Activated naive CD8-positive, alpha-beta T cell treated with anti-CD3 and anti-CD28 coated beads, Interleukin-2, amount 50 U/mL, for 16 hours (primary cell): ENCODE measurements at regions not wholly inside any gene's neighbourhood (a gene's known extent, or its start where the extent isn't known, plus 50 kb on each side); places are given as distances from the start of the nearest gene placed in this dataset.

ENCODE experiments used
- DNase-seq: peaks from one replicate; pipeline ENCODE4 v3.0.0-alpha.2; 2020; ENCODE audit warnings: low read depth, low spot score

GRCh38 chr6:18752278-18753068 lies 365.3 kb downstream of the RNF144B start:
- no peak for DNase-seq

- DNase-seq: no peak
These were observed 365.9 kb downstream of the RNF144B start for GRCh38 chr6:18753076-18753475.

GRCh38 chr6:18763086-18763485 lies 375.9 kb downstream of the RNF144B start:
- no peak for DNase-seq

GRCh38 chr6:18784794-18785193 lies 397.6 kb downstream of the RNF144B start:
- no peak for DNase-seq

- no peak for DNase-seq
These were observed 398.8 kb downstream of the RNF144B start for GRCh38 chr6:18785810-18786490.

- DNase-seq: no peak
These were observed 405.7 kb downstream of the RNF144B start for GRCh38 chr6:18792866-18793265.

GRCh38 chr6:18795726-18796125 lies 408.6 kb downstream of the RNF144B start:
- DNase-seq: no peak

GRCh38 chr6:18820725-18821124 lies 433.6 kb downstream of the RNF144B start:
- no peak for DNase-seq

GRCh38 chr6:18823782-18824386 lies 436.7 kb downstream of the RNF144B start:
- no peak for DNase-seq

GRCh38 chr6:18829272-18829870 lies 442.2 kb downstream of the RNF144B start:
- DNase-seq: no peak

- DNase-seq: no peak
These were observed 448.8 kb downstream of the RNF144B start for GRCh38 chr6:18835976-18836375.

GRCh38 chr6:18837013-18837412 lies 449.9 kb downstream of the RNF144B start:
- DNase-seq: no peak

GRCh38 chr6:18842534-18842933 lies 455.4 kb downstream of the RNF144B start:
- no peak for DNase-seq

- DNase-seq: no peak
These were observed 458.7 kb downstream of the RNF144B start for GRCh38 chr6:18845896-18846295.

GRCh38 chr6:18846327-18846726 lies 459.2 kb downstream of the RNF144B start:
- DNase-seq: no peak

- DNase-seq: no peak
These were observed 474.1 kb downstream of the RNF144B start for GRCh38 chr6:18861204-18861603.

- no peak for DNase-seq
These were observed 496.1 kb downstream of the RNF144B start for GRCh38 chr6:18883268-18883667.

GRCh38 chr6:18883851-18884250 lies 496.7 kb downstream of the RNF144B start:
- DNase-seq: no peak

- no peak for DNase-seq
These were observed 506.6 kb downstream of the RNF144B start for GRCh38 chr6:18893540-18894269.

- DNase-seq: no peak
These were observed 510.2 kb downstream of the RNF144B start for GRCh38 chr6:18897350-18897749.

GRCh38 chr6:18904681-18905080 lies 517.5 kb downstream of the RNF144B start:
- DNase-seq: no peak

- DNase-seq: no peak
These were observed 533.6 kb downstream of the RNF144B start for GRCh38 chr6:18920701-18921100.
